NB4 (cell line): ENCODE measurements at regions not wholly inside any gene's neighbourhood (a gene's known extent, or its start where the extent isn't known, plus 50 kb on each side); places are given as distances from the start of the nearest gene placed in this dataset.

Source experiments
- DNase-seq: peaks from one replicate; pipeline ENCODE4 v3.0.0; 2010; ENCODE audit warnings: low read depth
- H3K4me3 ChIP-seq: one replicate; pipeline ENCODE4 v1.5.1; 2011; ENCODE audit warnings: mild to moderate bottlenecking, low read depth, low read length, moderate library complexity
- MAX ChIP-seq: IDR thresholded peaks from 2 replicates; pipeline ENCODE4 v1.6.1; 2011; ENCODE audit warnings: low read depth, low read length
- MYC ChIP-seq: IDR thresholded peaks from 2 replicates; pipeline ENCODE4 v1.6.1; 2011; ENCODE audit warnings: low read depth, low read length
- POLR2A ChIP-seq: IDR thresholded peaks from 2 replicates; pipeline ENCODE4 v1.6.1; 2011; ENCODE audit warnings: mild to moderate bottlenecking; ENCODE audit not compliant: insufficient read length; ENCODE audit errors: extremely low read depth
- TF ChIP-seq, protein P1 (sequence below): IDR thresholded peaks from one replicate; pipeline ENCODE4 v1.5.1; 2012; ENCODE audit warnings: low read depth, low read length

GRCh38 chr13:18952225-18953016 lies 229.2 kb downstream of the TUBA3C start:
- H3K4me3 ChIP-seq, result no peak overlapping the region

DNA sequence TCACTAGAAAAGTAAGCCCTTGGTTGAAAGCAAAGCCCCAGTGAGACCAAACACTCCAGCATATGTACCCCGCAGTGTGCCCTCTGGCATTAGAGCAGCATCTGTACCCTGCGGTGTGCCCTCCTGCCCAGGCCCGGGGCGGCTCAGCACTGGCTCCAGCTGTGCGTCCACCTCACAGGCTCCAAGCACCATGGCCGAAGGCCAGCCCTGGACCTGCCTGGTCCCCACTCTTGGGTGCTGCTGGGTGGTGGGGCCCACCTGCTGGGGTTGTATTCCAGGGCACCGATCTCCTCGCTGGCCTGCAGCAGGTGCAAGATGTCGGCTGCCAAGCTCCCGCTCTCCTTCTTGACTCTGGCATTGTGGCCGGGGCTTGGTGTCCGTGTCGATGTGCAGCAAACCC lies 230.2 kb downstream of the TUBA3C start:
- TF ChIP-seq, protein P1, sequence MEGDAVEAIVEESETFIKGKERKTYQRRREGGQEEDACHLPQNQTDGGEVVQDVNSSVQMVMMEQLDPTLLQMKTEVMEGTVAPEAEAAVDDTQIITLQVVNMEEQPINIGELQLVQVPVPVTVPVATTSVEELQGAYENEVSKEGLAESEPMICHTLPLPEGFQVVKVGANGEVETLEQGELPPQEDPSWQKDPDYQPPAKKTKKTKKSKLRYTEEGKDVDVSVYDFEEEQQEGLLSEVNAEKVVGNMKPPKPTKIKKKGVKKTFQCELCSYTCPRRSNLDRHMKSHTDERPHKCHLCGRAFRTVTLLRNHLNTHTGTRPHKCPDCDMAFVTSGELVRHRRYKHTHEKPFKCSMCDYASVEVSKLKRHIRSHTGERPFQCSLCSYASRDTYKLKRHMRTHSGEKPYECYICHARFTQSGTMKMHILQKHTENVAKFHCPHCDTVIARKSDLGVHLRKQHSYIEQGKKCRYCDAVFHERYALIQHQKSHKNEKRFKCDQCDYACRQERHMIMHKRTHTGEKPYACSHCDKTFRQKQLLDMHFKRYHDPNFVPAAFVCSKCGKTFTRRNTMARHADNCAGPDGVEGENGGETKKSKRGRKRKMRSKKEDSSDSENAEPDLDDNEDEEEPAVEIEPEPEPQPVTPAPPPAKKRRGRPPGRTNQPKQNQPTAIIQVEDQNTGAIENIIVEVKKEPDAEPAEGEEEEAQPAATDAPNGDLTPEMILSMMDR, result no peak
- no peak for TF ChIP-seq POLR2A
- no peak for TF ChIP-seq MYC
- TF ChIP-seq MAX, result no peak
- no peak overlapping the region for H3K4me3 ChIP-seq
- DNase-seq, result no peak

More at GRCh38 chr13:18952225-18953016, 229.2 kb downstream of the TUBA3C start:
- no peak for TF ChIP-seq POLR2A
- no peak for TF ChIP-seq MYC
- TF ChIP-seq, protein P1, result no peak
- TF ChIP-seq MAX, result no peak
- DNase-seq, result no peak

GRCh38 chr13:18949970-18950369 lies 231.7 kb downstream of the TUBA3C start:
- DNase-seq, result no peak
- H3K4me3 ChIP-seq, result no peak overlapping the region
- no peak for TF ChIP-seq MAX
- TF ChIP-seq, protein P1, result no peak

- TF ChIP-seq MAX (no peak), MYC (no peak), POLR2A (no peak)
- TF ChIP-seq, protein P1, result no peak
- no peak overlapping the region for H3K4me3 ChIP-seq
- DNase-seq, result no peak
Observed at GRCh38 chr13:18949489-18949761, 232.2 kb downstream of the TUBA3C start.

DNA sequence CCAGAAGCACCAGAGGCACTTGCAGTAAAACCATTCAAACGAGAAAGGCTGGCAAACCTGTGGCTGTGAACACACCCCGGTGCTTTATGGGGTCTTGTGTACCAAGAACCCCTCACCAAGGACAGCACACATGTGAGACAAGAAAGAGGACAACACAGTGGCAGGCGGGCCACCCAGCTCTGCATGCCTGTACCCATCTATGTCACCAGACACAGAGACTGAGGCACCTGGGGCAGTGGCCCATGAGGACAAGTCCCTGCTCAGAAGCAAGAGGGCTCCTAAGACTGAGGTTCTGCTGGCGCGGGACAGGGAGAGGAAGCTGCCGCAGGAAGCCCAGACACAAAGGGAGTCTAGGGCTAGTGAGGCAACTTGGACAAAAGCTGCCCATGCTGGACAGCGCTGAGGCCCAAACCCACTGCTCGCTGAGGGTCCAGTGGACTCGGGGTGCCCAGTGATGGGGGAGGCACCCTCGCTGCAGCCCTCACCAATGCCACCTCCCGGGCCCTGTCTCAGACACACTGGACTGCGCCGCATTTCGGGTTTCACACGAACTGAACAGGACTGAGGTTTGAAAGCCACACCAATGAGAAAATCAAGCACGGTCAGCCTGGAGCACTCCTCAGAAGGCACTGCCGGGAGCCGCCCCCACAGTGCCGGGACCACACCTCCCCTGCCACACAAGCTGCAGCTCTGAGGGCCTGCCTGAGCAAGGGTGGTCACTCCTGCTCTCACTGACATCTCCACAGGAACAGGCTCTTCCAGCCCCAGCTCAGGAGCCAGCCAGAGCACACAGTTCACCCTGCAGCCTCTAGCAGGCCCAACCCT lies 232.7 kb downstream of the TUBA3C start:
- no peak for TF ChIP-seq MAX
- no peak for TF ChIP-seq POLR2A
- DNase-seq, result no peak
- no peak overlapping the region for H3K4me3 ChIP-seq

DNA sequence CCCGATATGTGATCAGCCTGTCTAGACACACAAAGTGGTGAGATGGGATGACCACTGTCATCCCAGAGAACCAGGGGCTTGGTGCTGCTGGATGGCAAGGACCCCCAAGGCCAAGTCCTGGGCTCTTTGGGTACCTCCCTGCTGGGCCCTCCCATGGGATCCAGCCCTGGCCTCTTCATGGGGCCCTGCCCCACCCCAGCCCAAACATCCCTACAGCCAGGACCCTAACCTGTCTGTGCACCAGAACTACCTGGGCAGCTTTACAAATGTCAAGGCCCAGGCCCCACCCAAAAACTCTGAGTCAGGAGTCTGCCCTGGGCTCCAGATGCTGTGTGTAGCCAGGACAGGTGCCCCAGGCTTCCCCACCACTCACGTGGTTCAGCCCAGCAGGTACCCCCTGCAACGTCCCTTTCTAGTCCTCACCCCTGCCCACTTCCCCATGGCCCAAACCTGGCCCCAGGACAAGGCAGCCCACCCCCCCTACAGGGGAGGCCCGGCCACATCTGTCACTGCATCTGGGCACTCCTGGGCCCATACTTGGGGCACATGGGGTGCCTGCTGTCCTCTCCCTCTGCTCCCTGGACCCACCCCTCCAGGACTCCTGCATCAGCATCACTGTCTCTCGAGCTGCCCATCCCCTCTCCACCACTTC lies 233.5 kb downstream of the TUBA3C start:
- TF ChIP-seq MAX, result no peak
- TF ChIP-seq POLR2A, result no peak
- TF ChIP-seq, protein P1, result no peak
- no peak for TF ChIP-seq MYC

More for the DNA sequence above, 233.5 kb downstream of the TUBA3C start:
- H3K4me3 ChIP-seq, result no peak overlapping the region
- no peak for DNase-seq
